ENCODE measurements at regions not wholly inside any gene's neighbourhood (a gene's known extent, or its start where the extent isn't known, plus 50 kb on each side); places are given as distances from the start of the nearest gene placed in this dataset.

- Histone ChIP-seq H3K9ac (ENCODE audit: low read length) (no peak overlapping the region), H4K20me1 (ENCODE audit: insufficient read depth, low read length) (no peaks in the 10 kb centered on the region), H3K27me3 (ENCODE audit: low read depth, low read length) (no peaks in the 10 kb centered on the region), H3K27ac (ENCODE audit: low read length) (no peak overlapping the region), H3K36me3 (replicated peaks; ENCODE audit: low read depth, low read length) (no peaks in the 10 kb centered on the region), H3K4me1 (ENCODE audit: low read length) (peaks cover 22% of the 10 kb centered on the region), H3K79me2 (ENCODE audit: low read length) (no peaks in the 10 kb centered on the region), H3K4me3 (ENCODE audit: low read length) (no peak overlapping the region), H3K4me2 (ENCODE audit: low read length) (no peak overlapping the region), H3K9me3 (ENCODE audit: insufficient read depth, low read length) (no peaks in the 10 kb centered on the region), H2AFZ (ENCODE audit: low read depth, low read length) (no peak overlapping the region)
- TF ChIP-seq EZH2phosphoT487 (IDR thresholded peaks at IDR 0.05; ENCODE audit: low read depth) (no peak), CTCF (IDR thresholded peaks at IDR 0.05; ENCODE audit: low read depth, low read length) (no peak)
These were observed 187.9 kb upstream of the GRIN2B start for GRCh38 chr12:14169281-14169680.

DNA sequence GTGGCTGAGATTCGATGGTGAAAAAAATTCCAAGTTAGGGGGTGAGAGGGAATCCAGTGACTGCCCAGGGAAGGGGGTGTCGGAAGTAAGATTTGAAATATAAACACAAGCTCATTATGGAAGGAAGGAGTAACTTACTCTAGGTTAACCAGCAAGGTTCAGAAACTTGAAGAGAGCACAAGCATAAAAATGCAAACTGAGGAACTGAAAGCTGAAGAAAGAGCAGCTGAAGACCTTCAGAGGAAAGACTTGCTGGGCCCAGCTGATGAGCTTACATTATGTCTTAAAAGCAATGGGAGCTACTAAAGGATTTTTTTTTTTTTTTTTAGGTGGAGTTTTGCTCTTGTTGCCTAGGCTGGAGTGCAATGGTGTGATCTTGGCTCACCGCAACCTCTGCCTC is 189.7 kb upstream of the GRIN2B start:
- peak overlapping the region; percentile 26; the same call in 1 of the 2 replicates for H2AFZ ChIP-seq (ENCODE audit: low read depth, low read length)
- TF ChIP-seq CTCF (IDR thresholded peaks at IDR 0.05; ENCODE audit: low read depth, low read length) (no peak), EZH2phosphoT487 (IDR thresholded peaks at IDR 0.05; ENCODE audit: low read depth) (no peak)
- peaks cover 28% of the 10 kb centered on the region for H3K4me1 ChIP-seq (ENCODE audit: low read length)
- no peaks in the 10 kb centered on the region for H4K20me1 ChIP-seq (ENCODE audit: insufficient read depth, low read length)
- no peaks in the 10 kb centered on the region for H3K36me3 ChIP-seq (replicated peaks; ENCODE audit: low read depth, low read length)
- no peaks in the 10 kb centered on the region for H3K9me3 ChIP-seq (ENCODE audit: insufficient read depth, low read length)
- peak overlapping the region; percentile 63 for H3K9ac ChIP-seq (ENCODE audit: low read length)
- peak overlapping the region; percentile 64 for H3K4me3 ChIP-seq (ENCODE audit: low read length)
- peak overlapping the region; percentile 85 for H3K27ac ChIP-seq (ENCODE audit: low read length)
- H3K79me2 ChIP-seq (ENCODE audit: low read length), result no peaks in the 10 kb centered on the region
- H3K27me3 ChIP-seq (ENCODE audit: low read depth, low read length), result no peaks in the 10 kb centered on the region
- H3K4me2 ChIP-seq (ENCODE audit: low read length), result peak overlapping the region; percentile 85

GRCh38 chr12:14175206-14175605 is 190.3 kb upstream of the ATF7IP start:
- H3K9me3 ChIP-seq (ENCODE audit: insufficient read depth, low read length), result no peaks in the 10 kb centered on the region
- no peak overlapping the region for H3K4me2 ChIP-seq (ENCODE audit: low read length)
- H4K20me1 ChIP-seq (ENCODE audit: insufficient read depth, low read length), result no peaks in the 10 kb centered on the region
- H3K79me2 ChIP-seq (ENCODE audit: low read length), result no peaks in the 10 kb centered on the region
- no peaks in the 10 kb centered on the region for H3K36me3 ChIP-seq (replicated peaks; ENCODE audit: low read depth, low read length)
- TF ChIP-seq EZH2phosphoT487 (IDR thresholded peaks at IDR 0.05; ENCODE audit: low read depth), result no peak
- no peak for TF ChIP-seq CTCF (IDR thresholded peaks at IDR 0.05; ENCODE audit: low read depth, low read length)
- H3K9ac ChIP-seq (ENCODE audit: low read length), result no peak overlapping the region
- H3K27me3 ChIP-seq (ENCODE audit: low read depth, low read length), result no peaks in the 10 kb centered on the region
- H3K4me3 ChIP-seq (ENCODE audit: low read length), result no peak overlapping the region
- peak overlapping the region; percentile 32; the same call in 1 of the 2 replicates for H2AFZ ChIP-seq (ENCODE audit: low read depth, low read length)
- no peak overlapping the region for H3K27ac ChIP-seq (ENCODE audit: low read length)
- H3K4me1 ChIP-seq (ENCODE audit: low read length), result peaks cover 26% of the 10 kb centered on the region

DNA sequence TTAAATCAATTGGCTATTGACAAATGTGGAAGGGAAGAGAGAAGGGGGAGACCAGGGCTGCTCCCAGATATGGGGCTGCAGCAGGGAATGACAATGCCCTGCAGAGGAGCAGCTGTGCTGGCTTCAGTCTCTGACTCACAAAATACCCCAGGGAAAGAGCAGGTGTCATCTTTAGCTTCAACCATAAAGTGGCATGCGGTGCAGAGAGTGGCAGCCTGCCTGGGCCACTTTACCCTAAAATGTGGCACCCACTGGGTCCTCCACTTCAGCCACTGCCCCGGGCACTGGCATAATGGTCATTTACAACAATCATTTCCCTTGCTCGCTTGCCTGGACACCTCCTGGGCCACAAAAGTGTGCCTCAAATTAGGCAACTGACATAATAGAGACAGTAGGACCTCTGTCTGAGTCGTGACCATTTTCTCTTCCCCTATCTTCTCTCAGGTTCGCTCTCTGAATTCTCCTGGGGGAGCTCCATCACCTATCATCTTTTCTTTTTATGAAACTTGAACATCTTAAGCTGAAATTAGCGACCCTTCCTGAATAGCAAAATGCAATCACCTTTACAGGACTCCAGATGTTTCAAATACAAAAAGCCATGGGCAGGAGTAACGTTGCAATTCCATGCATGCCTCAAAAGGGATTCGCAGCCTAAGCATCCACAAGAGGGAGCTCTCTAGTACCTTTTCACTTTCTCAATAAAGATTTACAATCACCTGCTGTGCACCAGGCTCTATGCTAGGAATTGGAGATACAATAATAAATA is 179.9 kb upstream of the ATF7IP start:
- Histone ChIP-seq H3K9ac (ENCODE audit: low read length) (peak overlapping the region; percentile 54), H3K27ac (ENCODE audit: low read length) (peak overlapping the region; percentile 86), H3K4me3 (ENCODE audit: low read length) (peak overlapping the region; percentile 59), H3K9me3 (ENCODE audit: insufficient read depth, low read length) (0 out of 2 replicates have a peak, but pooled peaks cover under 1% of the 10 kb centered on the region), H3K4me2 (ENCODE audit: low read length) (peak overlapping the region; percentile 67), H4K20me1 (ENCODE audit: insufficient read depth, low read length) (no peaks in the 10 kb centered on the region), H3K27me3 (ENCODE audit: low read depth, low read length) (no peaks in the 10 kb centered on the region), H3K4me1 (ENCODE audit: low read length) (peaks cover 39% of the 10 kb centered on the region), H3K79me2 (ENCODE audit: low read length) (no peaks in the 10 kb centered on the region), H2AFZ (ENCODE audit: low read depth, low read length) (peak overlapping the region; percentile 95), H3K36me3 (replicated peaks; ENCODE audit: low read depth, low read length) (peaks cover 3% of the 10 kb centered on the region)
- TF ChIP-seq CTCF (IDR thresholded peaks at IDR 0.05; ENCODE audit: low read depth, low read length) (peak; percentile 89), EZH2phosphoT487 (IDR thresholded peaks at IDR 0.05; ENCODE audit: low read depth) (no peak)

All from OCI-LY3 (cell line).